GM21423 (cell line): ENCODE measurements at regions not wholly inside any gene's neighbourhood (a gene's known extent, or its start where the extent isn't known, plus 50 kb on each side); places are given as distances from the start of the nearest gene placed in this dataset.

Experiments
- ATAC-seq: cut with Tn5 transposase; IDR thresholded peaks from one replicate; pipeline ENCODE4 v1.9.1; 2021; ENCODE audit warnings: mild to moderate bottlenecking, moderate library complexity; ENCODE audit not compliant: unreplicated experiment

DNA sequence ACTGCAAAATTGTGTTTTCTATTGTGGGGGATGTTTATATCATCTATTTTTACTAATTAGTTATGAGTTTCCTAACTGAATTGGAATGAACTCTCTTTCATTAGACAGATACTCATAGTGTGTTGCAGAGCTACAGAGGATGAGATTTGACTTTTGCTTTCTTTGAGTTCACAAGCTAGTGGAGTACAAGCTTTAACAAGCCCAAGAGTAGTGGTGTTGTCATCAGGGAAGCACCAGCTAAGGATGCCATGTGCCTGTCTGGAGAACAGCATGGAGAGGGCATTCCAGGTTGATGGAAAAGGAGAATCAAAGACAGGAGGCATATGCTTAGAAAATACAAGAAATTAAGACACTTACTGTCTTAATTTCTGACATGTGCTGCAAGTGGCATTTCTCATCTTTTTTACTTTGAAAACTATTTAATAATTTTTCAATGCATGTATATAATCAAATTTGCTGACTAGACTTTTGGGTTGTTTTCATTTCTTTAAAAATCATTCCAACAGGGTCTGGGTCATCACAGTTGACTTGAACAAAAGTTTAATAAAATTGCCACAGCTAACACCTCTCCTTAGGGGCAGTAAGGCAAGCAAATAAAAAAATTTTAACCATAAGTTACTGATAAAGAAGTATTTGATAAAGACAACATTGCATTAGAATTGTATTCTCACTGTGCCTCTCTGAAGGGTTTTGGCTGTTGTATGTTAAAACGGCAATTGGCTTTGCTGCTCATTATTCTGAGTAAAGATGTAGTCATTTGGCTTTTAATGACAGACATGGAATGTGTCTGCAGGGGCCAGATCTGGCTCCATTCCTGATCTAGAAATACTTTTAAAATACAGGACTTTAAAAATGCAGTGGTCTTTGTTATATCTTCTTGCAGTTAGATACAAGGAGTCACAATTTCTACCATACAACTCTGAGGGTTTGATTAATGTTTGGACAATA is 323.7 kb upstream of the CDH11 start:
- ATAC-seq = no peak

DNA sequence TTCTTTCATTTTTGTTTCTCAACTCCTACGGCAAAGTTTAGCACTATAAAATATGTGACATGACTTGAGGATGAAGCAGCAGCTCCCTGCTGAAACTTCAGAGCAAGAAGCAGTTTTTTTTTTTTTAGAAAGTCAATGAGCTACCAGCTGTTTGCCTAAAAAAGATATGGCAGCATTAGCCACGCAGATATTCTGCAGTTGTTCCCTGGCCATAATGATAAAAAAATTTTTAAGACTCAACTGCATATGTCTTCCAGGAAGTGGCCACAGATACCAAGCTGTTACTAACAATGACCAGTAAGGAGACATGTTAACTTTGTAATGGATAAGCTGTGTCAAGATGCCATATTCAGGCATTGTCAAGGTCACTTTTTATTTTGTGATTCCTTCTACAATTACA is 319.6 kb upstream of the CDH11 start:
- ATAC-seq = no peak

DNA sequence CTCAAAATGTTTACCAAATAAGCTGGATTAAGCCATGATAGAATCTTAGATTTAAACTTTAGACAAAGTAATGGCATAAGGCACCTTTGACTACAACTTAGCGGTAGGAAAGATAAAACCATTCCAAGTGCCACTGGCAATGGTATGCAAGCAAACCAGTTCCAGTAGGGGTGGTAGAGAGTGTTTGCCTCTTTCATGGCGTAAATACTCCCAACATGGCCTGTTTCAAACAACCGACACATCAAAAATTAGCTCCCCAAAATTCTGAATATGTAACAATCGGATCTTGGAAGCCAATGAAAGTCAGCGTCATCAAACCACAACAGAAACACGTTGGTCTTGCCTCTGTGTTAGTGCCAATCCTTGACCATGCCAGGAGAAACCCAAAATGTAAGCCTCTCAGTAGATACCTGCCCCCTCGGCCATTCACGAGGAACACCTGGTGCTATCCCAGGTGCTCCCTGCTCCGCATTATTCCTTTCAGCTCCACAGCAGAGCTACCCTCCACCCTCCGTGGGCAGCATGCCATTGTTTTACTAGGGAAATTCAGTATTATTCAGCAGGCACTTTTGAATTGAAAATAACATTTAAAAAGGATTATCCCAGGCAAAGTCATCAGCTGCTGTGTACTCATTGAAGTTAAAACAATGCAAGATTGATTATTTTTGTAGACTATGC is 307.8 kb upstream of the CDH11 start:
- no peak for ATAC-seq

DNA sequence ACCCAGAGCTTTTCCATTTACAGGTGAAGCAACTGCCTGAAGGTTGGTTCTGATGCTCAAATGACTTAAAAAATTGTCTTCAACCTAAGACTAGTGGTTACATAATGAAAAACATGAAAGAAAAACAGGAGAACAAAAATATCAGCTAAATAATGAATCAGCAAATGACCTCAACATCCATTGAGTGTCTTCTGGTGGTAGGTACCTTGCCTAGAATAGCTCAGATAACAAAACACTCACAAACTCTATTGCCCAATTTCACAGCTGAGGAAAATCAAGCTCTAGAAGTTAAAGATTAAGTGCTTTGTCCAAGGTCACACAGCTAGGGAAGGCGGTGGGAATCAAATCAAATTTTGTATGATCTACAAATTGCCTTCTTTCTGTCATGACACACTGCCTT is 304.6 kb upstream of the CDH11 start:
- no peak for ATAC-seq

DNA sequence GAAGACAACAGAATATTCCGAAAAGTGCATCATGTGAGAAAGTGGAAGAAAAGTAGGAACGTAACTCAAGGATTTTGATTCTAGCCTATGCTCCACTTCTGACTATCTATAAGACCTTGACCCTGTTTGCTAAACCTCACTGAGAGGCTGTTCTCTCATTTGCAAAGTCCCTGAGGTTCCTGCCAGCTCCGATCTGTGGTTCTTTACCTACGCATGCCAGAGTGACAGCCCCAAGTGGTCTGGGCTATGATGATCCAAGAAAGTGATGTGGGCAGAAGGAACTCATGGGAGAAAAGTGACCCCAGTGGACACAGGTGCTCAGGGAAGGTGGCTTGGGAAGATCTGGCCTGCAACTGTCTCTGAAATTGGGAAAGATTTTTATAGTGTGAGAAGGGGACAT is 301.1 kb upstream of the CDH11 start:
- no peak for ATAC-seq

DNA sequence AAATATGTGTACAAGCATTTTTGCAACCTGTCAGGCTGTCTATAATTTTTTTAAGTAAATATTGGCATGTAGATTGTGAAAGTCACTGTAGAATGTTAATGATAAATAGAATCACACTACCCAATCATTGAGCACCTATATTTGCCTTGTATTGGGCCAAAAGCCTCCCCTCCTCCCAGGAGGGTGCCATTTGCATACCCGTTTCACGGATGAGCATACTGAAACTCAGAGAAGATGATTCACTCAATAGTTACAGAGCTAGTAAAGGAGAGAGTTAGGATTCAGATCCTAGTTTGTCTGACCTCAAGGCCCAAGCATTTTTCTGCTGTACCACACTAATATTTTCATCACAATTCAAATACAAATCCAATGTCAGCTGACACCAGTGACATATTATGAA is 299.7 kb upstream of the CDH11 start:
- no peak for ATAC-seq

DNA sequence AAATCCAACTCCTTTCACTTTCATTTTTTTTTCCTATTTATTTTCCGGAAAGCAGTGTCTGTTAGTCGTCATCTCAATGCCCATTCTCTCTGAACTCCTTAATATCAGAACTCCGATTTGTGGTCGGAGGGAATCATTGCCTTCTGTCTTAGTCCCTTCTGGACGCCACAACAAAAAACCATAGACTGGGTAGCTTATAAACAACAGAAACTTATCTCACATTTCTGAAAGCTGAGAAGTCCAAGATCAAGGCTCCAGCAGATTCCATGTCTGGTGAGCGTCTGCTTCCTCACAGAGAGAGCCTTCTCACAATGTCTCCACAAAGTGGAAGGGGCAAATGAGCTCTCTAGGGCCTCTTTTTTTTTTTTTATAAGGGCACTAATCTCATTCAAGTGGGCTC is 296.6 kb upstream of the CDH11 start:
- ATAC-seq = no peak

DNA sequence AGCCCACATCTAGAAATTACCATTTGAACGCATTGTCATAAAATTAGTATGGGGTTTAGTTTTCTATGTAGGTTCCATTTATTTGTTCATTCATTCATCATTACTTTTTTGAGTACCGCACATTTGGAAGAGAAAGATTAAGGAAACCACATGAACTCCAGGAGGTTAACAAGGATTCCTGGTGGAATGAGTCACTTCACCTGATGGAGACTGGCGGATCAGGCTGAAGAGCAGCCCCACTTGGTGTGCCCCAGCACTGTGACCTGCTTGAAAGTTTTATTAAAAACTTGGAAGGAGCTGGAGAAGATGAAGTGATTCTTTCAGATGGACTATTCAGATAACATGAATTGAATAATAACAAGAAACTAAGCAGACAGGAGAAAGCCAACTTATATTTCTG is 293.6 kb upstream of the CDH11 start:
- ATAC-seq = no peak

DNA sequence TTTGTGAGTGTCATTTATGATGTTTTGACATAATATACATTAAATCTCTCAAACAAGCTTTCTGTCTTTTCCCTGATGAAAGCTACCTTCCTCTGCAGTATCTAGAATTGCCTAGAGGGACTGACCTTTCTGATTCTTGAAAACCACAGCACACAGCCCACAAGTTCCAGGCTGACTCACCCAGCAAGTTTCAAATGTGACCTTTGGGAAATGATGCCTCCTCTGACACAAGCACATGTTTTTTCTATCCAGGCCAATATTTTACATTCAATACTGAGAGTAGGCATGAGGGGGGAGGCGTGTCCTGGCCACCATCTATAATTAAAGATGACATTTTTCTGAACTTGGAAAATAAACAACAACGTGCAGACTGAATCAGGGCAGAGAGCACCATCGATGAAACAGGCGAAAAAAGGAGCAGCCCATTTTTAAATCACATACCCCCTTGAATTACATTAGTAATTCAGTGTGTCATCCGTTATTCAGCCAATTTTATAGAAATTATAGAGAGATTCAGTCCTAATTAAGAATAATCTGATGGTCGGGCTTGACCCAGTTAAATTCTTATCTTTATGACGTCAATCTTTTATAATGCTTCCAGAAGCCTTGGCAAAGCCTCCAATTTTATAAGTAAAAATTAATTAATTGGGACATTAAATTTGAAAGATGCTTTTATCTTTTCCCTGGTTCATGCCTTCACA is 292.6 kb upstream of the CDH11 start:
- ATAC-seq = no peak

DNA sequence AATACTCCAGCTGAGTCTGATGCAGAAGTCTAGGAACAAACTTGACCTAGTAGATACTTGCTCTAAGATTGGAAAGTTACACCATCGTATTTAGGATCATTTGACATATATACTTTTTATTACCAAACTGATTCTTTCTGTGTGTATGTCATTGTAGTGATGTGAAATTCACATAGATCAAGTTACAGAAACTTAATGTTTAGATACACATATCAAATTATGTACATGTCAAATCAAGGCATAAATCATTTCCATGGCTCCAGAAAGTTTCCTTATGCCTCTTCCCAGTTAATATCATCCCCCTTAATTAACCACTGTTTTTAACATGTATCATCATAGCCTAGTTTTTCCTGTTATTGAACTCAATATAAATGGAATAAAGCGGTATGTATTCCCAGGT is 292.0 kb upstream of the CDH11 start:
- no peak for ATAC-seq

DNA sequence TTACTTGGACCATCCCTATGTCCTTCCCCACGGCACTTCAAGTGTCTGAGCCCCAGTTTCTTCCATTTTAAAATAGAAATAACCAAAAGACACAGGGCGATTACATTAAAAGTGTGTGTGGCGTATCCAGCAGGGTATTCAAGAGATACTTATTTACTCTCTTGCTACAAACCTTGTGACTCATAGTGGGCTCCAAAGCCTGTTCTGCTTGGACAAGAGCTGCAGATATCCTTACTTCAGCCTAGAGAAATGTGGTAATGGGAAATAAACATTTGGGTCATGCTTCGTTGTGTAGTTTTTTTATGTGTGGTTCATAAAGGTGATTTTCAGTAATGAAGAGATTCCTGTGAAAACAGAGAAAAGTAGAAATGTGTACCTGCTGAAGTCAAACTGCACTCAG is 288.9 kb upstream of the CDH11 start:
- no peak for ATAC-seq

DNA sequence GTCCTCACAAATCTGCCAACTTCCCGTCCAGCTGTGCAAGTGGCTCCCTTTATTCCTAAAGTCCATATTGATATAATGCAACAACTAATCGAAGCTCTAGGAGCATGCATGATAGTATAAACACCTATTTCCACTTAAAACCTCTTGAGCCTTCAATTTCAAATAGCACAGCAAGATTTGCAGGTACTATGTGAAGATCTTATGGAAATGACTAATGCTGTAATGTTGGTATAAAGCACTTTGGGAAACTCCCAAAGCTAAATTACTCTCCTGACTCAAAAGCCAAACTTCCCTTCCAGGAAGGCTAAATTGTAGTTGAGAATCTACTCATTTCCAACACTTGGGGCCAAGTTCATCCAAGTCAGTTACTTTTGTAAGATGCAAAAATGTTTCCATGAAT is 287.6 kb upstream of the CDH11 start:
- ATAC-seq = no peak

DNA sequence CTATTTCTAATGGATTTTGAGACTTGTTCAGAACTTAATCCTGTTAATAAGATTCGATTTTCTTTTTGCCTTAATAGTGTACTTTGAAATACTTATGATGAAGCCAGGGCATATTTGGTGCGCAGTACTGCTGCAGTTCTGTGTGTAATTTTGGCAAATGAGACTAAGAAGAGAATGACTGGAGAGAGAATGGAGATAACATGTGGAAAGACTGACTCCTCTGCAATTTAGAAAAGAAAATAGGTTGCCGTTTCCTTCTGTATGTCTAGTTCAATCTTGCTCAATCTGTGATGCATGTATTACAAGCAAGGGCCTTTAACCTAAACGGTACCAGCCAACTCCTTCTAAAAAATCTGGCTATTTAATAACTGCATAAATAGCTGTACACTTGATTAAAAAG is 285.1 kb upstream of the CDH11 start:
- ATAC-seq = no peak

DNA sequence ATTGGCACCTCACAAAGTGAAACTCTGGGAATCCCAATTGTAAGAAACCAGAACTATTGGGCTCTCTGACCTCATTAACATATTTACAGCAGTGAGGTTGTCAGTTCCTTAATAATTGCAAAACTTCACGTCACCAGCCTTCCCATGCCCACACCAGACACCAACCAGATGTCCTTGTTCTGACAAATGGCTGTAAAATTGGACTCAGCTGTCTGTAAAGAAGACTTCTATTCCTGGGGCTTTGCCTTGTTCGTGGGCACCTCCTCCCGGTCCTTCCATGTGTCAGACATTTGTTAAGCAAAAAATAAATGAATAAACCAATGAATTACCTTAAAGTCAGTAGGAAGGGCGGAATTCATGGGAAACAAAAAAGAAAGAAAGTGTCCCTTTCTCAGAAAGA is 284.3 kb upstream of the CDH11 start:
- ATAC-seq = no peak

DNA sequence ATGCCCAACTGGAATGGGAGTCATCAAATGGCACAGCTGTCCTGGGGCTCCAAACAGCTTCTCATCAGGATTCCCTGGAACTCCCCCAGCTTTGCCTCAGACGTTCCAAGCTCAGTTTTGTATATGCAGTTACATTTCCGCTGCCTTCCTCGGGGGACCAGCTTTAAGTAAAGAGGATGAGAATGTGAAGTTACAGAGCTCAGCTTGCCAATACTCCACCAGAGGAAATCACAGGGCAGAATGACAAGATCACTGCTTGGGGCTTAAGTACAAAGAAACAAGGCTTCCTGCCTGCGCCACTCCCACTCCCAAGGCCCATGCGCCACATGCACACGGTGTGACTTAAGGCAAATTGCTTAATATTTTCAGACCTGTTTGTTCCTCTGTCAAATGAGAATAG is 272.4 kb upstream of the CDH11 start:
- ATAC-seq = no peak

DNA sequence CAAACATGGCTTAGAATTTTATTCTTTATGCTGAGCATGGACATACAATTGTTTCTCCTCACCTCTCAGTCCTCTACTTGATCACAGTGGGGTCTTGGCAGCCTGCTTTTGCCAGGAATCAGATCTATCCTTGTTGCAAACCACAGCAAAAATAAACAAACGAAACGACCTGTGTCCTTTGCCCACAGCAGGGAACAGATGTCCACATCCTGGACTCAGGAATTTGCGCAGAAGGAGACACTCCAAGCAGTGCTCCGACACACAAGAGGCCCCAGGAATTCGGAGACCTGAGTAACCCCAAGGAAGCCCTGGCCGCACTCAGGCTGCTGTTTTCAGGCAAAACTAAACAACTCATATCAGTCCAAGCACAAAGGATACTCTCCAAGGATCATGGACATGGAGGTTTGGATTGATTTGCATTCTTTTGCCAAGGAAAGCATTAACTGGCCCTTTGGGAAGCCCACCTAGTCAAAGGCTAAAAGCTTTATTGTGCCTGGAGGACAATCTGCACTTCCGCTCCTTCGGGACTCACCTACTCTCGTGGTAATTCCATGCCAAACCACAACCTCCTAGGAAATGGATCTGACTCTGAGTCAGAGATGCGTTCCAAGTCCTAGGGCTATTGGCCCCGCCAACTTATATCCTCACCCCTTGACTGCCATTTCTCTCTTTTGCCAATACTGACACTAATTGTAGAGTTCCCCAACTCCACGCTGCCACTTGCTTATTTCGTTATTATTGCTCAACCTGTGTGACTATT is 271.1 kb upstream of the CDH11 start:
- ATAC-seq = no peak

DNA sequence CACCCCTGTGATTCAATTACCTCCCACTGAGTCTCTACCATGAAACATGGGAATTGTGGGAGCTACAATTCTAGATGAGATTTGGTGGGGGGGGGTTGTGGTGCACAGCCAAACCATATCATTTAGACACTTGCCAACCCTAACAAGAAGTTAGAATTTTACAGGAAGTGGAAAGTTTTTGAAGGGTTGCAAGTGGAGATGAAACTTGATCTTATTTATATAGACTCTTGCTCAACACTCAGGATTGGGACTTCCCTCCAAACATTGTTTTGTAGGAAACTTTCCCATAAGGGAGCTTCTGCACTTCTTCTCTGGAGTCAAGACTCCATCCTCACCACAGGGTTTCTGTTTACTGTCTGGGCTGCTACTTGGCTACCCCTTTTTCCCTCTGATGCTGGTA is 266.7 kb upstream of the CDH11 start:
- ATAC-seq = no peak

DNA sequence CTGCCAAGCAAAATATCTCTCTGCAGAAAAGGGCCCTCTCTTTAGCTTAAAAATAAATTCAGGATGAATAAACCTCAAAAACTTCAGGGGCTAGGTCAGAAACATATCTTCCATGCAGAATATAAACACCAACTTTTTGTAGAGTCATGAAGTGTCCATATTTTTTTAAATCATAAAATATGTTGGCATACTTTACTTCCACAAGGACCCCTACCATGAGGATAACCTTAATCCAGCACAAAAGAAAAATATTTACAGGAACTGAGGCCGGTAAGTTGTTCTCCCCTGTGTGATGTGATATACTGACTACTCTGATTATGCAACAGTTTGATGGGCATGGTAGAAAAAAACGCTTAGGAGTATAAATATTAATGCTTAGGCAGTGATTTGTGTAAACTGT is 264.8 kb upstream of the CDH11 start:
- no peak for ATAC-seq

DNA sequence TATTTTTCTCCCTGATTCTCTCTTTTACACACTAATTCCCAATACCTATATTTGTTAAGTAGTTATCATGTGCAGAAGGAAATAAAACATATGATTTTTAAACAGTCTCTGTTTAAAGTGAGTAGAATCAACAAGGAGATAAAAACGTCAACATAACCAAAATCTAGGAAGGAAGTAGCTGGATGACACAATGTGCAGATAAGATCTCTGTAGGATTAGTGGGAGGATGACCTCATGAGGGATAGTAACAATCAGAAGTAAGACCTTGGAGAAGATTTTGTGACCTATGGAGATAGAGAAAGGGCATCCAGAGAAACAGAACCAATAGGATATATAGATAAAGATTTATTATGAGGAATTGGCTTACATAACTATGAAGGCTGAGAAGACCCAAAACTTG is 262.6 kb upstream of the CDH11 start:
- ATAC-seq = no peak

DNA sequence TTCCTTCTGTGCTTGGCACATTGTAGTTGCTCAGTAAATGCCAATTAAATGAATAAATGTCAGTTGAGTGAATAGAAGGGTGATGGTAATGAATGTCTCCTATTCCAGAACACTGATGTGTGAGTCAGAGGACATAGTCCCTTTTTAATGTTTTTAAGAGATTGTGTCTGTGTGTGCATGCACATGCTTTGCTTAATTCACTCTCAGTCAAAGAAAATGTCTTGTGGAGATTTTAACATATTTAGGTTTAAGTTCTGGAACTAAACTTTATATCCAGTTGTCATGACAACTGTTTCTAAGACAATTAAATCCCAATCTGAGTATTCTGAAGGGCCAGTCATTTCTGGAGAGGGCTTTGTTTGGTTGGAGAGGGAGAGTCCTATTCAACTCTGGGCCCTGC is 255.3 kb upstream of the CDH11 start:
- no peak for ATAC-seq

DNA sequence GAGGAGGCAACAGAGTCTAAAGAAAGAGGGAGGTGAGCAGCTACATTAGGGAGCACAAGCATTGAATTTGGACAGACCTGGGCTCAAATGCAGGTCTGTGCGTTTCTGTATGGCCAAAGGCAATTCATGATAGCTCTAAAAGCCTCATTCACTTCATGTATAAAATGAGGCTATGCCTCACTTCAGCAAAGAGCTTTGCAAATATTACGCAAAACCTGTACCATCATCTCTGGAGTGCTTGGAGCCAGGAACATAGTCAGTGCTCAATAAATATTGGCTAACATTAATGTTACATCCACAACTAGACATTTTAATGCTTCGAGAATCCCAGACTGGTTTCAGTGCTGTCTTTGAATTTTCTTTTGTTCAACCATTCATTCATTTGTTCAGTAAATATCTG is 254.7 kb upstream of the CDH11 start:
- no peak for ATAC-seq
